Activated T-cell treated with anti-CD3 and anti-CD28 coated beads, Interleukin-2, amount 50 U/mL, for 72 hours (primary cell): ENCODE measurements at regions not wholly inside any gene's neighbourhood (a gene's known extent, or its start where the extent isn't known, plus 50 kb on each side); places are given as distances from the start of the nearest gene placed in this dataset.

Experiments
- ATAC-seq, 2 donors: fragments of 150-1000 bp; cut with Tn5 transposase; replicated peaks in 1 of 2; 2 replicates each; pipeline ENCODE4 v1.10.0; 2021; ENCODE audit warnings: moderate library complexity in 2 of 2, mild to moderate bottlenecking in 1 of 2
- DNase-seq, 2 donors: peaks; one replicate each; pipeline ENCODE4 v3.0.0; 2021 to 2022; ENCODE audit warnings: mixed read lengths in 1 of 2
- H3K27ac Mint-ChIP-seq: one replicate; pipeline ENCODE4 v1.8.0; 2022; ENCODE audit warnings: mild to moderate bottlenecking, moderate library complexity, mixed read lengths
- H3K27me3 Mint-ChIP-seq: one replicate; pipeline ENCODE4 v1.8.0; 2022; ENCODE audit warnings: low read depth, mixed read lengths
- H3K36me3 Mint-ChIP-seq, 2 donors: one replicate each; pipeline ENCODE4 v1.8.0; 2022; ENCODE audit warnings: mixed read lengths in 2 of 2, mild to moderate bottlenecking in 1 of 2; ENCODE audit not compliant: insufficient read depth in 2 of 2
- H3K4me1 Mint-ChIP-seq: one replicate; pipeline ENCODE4 v1.8.0; 2022; ENCODE audit warnings: low read depth, mixed read lengths
- H3K4me3 Mint-ChIP-seq, 2 donors: one replicate each; pipeline ENCODE4 v1.8.0; 2022; ENCODE audit warnings: mild to moderate bottlenecking in 2 of 2, mixed read lengths in 2 of 2, moderate library complexity in 2 of 2
- H3K9me3 Mint-ChIP-seq, 2 donors: one replicate each; pipeline ENCODE4 v1.8.0; 2022; ENCODE audit warnings: mixed read lengths in 2 of 2

DNA sequence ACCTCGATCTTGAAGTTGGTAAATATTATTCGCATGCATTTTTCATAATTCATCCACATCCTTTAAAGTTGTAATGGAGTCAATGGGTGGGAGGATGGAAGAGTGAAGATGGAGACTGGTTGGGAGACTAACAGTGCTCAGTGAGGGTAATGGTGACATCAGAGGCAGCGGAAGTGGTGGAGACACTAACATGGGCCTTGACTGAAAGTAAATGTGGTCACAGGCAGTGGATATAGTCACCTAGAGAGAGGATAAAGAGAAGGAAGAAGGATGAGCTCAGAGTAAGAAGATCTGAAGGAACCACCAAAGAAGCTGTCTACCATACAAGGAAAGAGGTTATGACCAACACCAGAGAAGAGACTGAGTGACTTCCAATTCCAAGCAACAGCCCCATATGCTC lies 281.6 kb upstream of the STT3B start:
- H3K36me3 Mint-ChIP-seq, result peaks cover 6 to 12% of the 10 kb centered on the region in 2 donors
- peaks cover 5% of the 10 kb centered on the region for H3K27me3 Mint-ChIP-seq
- peak overlapping the region; percentile 0 to 7 for H3K4me3 Mint-ChIP-seq
- peaks cover 82% of the 10 kb centered on the region for H3K4me1 Mint-ChIP-seq
- DNase-seq (peak in 1 of 2 donors; percentile 30), ATAC-seq (peak; percentile 8 to 20)
- H3K9me3 Mint-ChIP-seq, result peaks cover 5 to 13% of the 10 kb centered on the region in 2 donors
- peak overlapping the region; percentile 25 for H3K27ac Mint-ChIP-seq

- Mint-ChIP-seq H3K4me1 (peaks cover 76% of the 10 kb centered on the region), H3K36me3 (peaks cover 9 to 13% of the 10 kb centered on the region in 2 donors), H3K4me3 (peak overlapping the region; percentile 83 to 91), H3K27me3 (no peaks in the 10 kb centered on the region), H3K9me3 (peaks cover 5 to 15% of the 10 kb centered on the region in 2 donors), H3K27ac (peak overlapping the region; percentile 99)
- peak; percentile 66 to 72 for ATAC-seq
- DNase-seq, result peak; percentile 55 to 56
Observed at GRCh38 chr3:31252216-31253185, 280.2 kb upstream of the STT3B start.

- peak; percentile 60 to 67 for ATAC-seq
- peaks cover 5 to 15% of the 10 kb centered on the region in 2 donors for H3K9me3 Mint-ChIP-seq
Observed at GRCh38 chr3:31253782-31254181, 278.9 kb upstream of the STT3B start.

DNA sequence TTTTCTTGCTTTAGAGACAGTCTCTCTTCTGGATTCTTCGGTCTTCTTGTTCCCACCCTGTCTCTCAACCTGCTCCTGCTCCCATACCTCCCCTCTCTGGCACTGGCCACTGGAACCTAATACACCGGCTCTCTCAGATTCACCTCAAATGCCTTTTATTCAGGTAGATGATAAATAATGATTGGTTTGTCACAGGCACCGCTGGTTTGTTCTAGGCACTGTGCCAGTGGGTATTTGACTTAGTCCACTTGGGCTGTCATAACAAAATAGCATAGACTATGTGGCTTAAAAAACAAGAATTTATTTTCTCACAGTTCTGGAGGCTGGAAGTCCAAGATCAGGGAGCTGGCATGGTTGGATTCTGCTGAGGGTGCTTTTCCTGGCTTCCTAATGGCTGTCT lies 278.2 kb upstream of the STT3B start:
- Mint-ChIP-seq H3K4me3 (peak overlapping the region; percentile 44 to 91), H3K27me3 (no peaks in the 10 kb centered on the region), H3K4me1 (peaks cover 57% of the 10 kb centered on the region), H3K36me3 (peaks cover 13% of the 10 kb centered on the region in 2 donors), H3K9me3 (peaks cover 5 to 17% of the 10 kb centered on the region in 2 donors), H3K27ac (peak overlapping the region; percentile 99)
- no peak for ATAC-seq
- DNase-seq, result no peak

More at GRCh38 chr3:31253782-31254181, 278.9 kb upstream of the STT3B start:
- peaks cover 9 to 13% of the 10 kb centered on the region in 2 donors for H3K36me3 Mint-ChIP-seq
- H3K4me1 Mint-ChIP-seq, result peaks cover 64% of the 10 kb centered on the region
- H3K27me3 Mint-ChIP-seq, result no peaks in the 10 kb centered on the region
- DNase-seq, result peak; percentile 55 to 68
- peak overlapping the region; percentile 83 to 91 for H3K4me3 Mint-ChIP-seq
- peak overlapping the region; percentile 99 for H3K27ac Mint-ChIP-seq

DNA sequence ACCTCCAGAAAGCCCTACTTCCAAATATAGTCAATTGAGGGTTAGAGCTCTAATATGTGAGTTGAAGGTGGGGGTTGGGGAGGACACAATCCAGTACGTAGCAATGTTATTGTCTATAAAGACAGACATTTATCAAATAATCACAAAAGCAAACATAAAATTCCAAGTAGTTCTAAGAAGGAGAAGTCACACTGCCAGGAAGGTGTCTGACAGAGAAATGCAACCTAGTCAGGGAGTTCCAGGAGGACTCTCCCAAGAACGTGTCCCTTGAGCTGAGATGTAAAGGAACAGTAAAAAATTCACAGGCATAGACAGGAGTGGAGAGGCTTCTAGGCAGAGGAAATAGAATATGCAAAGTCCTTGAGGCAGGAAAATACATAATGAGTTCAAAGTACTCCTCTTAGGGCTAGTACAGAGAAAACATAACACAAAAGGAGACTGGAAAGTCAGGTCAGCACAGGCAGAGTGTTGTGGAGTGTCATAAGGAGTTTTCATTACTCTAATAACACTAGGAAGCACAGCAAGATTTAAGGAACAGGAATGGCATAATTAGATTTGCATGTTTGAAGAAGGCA lies 277.6 kb upstream of the STT3B start:
- Mint-ChIP-seq H3K4me3 (no peak overlapping the region), H3K27me3 (no peaks in the 10 kb centered on the region), H3K27ac (no peak overlapping the region), H3K9me3 (peaks cover 5 to 15% of the 10 kb centered on the region in 2 donors), H3K4me1 (peaks cover 51% of the 10 kb centered on the region), H3K36me3 (peaks cover 13% of the 10 kb centered on the region in 2 donors)
- ATAC-seq (no peak), DNase-seq (no peak)

- DNase-seq (no peak), ATAC-seq (no peak)
- H3K4me3 Mint-ChIP-seq, result no peak overlapping the region
- H3K4me1 Mint-ChIP-seq, result no peaks in the 10 kb centered on the region
- no peak overlapping the region for H3K27ac Mint-ChIP-seq
- H3K9me3 Mint-ChIP-seq, result peaks cover 2 to 4% of the 10 kb centered on the region in 2 donors
- H3K27me3 Mint-ChIP-seq, result no peaks in the 10 kb centered on the region
- H3K36me3 Mint-ChIP-seq, result peaks cover 0 to 15% of the 10 kb centered on the region in 2 donors
Observed at GRCh38 chr3:31262201-31262600, 270.5 kb upstream of the STT3B start.

- no peak for DNase-seq
- Mint-ChIP-seq H3K27ac (no peak overlapping the region), H3K4me1 (peaks cover 7% of the 10 kb centered on the region), H3K9me3 (peaks cover 2 to 4% of the 10 kb centered on the region in 2 donors), H3K4me3 (no peak overlapping the region), H3K27me3 (no peaks in the 10 kb centered on the region), H3K36me3 (peaks cover 0 to 16% of the 10 kb centered on the region in 2 donors)
- ATAC-seq, result no peak
Observed at GRCh38 chr3:31263897-31264296, 268.8 kb upstream of the STT3B start.

- Mint-ChIP-seq H3K27ac (no peak overlapping the region), H3K9me3 (peaks cover 0 to 1% of the 10 kb centered on the region in 2 donors), H3K4me3 (no peak overlapping the region), H3K4me1 (peaks cover 11% of the 10 kb centered on the region), H3K36me3 (peaks cover 0 to 2% of the 10 kb centered on the region in 2 donors), H3K27me3 (no peaks in the 10 kb centered on the region)
- DNase-seq (no peak), ATAC-seq (no peak)
Observed at GRCh38 chr3:31265646-31266428, 266.9 kb upstream of the STT3B start.

DNA sequence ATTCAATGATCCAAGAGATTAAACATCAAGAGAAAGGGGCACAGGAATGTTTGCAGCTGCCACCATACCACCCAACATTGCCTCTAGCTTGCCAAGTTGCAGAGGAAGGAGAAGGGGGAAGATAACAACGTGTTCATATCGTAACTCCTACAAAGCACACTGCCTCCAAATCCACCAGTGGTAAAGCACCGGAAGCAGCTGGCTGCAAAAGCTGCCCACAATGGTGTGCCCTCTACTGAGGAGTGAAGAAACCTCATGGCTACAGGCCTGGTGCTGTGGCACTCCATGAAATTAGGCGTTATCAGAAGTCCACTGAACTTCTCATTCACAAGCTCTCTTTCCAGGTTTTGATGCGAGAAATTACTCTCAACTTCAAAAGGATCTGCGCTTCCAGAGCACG lies 263.9 kb upstream of the STT3B start:
- peaks cover 6% of the 10 kb centered on the region for H3K27me3 Mint-ChIP-seq
- H3K9me3 Mint-ChIP-seq, result no peaks in the 10 kb centered on the region
- H3K36me3 Mint-ChIP-seq, result peaks cover 0 to 2% of the 10 kb centered on the region in 2 donors
- H3K4me1 Mint-ChIP-seq, result peaks cover 18% of the 10 kb centered on the region
- H3K4me3 Mint-ChIP-seq, result peak overlapping the region in 1 of 2 donors; percentile 16
- H3K27ac Mint-ChIP-seq, result no peak overlapping the region
- no peak for ATAC-seq
- no peak for DNase-seq

DNA sequence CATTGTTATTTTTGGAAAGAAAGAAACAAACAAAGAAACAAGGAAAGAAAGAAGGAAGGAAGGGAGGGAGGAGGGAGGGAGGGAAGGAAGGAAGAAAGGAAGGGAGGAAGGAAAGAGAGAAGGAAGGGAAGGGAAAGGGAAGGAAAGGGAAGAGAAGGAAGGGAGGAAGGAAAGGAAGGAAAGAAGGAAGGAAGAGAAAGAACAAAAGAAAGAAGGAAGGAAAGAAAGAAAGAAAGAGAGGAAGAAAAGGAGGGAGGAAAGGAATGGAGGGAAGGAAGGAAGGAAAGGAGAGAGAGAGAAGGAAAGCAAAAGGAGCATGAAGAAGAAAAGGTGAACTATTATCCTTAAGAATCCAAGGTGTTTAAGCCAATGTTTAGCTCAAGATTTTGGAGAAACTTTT lies 262.7 kb upstream of the STT3B start:
- Mint-ChIP-seq H3K36me3 (peaks cover 0 to 2% of the 10 kb centered on the region in 2 donors), H3K27me3 (peaks cover 6% of the 10 kb centered on the region), H3K27ac (no peak overlapping the region), H3K4me3 (no peak overlapping the region), H3K4me1 (peaks cover 18% of the 10 kb centered on the region), H3K9me3 (no peaks in the 10 kb centered on the region)
- DNase-seq, result no peak
- ATAC-seq, result no peak

DNA sequence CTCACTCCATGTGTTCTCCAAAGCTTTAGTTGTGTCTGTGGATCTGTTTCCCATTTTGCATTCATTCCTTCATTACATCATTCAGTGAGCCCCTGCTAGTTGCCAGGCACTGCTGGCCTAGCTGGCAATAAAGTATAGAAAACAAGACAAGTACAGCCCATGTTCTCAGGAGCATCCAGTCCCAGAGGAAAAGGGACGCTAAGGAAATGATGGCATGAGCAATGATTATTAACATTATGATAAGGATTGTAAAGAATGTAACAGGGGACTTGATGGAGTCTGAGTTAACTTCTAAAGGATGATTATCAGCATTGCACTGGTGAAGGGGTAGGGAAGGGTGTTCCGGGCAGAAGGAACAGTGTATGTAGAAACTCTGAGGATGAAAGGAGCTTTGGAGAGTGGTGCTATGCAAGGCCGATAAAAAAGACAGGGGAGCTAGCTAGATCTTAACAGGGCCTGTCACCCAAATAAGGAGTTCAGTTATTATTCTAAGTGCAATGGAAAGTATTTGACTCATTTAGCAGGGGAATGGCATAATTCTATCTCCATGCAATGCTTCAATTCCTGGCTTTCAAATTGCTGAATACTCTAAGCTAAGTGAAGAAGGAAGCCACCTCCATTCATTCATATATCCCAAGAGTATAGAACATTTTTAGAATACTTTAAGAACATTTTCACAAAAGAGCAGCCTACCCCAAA lies 258.2 kb upstream of the STT3B start:
- H3K4me3 Mint-ChIP-seq, result no peak overlapping the region
- H3K4me1 Mint-ChIP-seq, result peaks cover 16% of the 10 kb centered on the region
- no peaks in the 10 kb centered on the region for H3K9me3 Mint-ChIP-seq
- H3K27ac Mint-ChIP-seq, result no peak overlapping the region
- H3K27me3 Mint-ChIP-seq, result peaks cover 6% of the 10 kb centered on the region
- DNase-seq (no peak), ATAC-seq (no peak)
- H3K36me3 Mint-ChIP-seq, result no peaks in the 10 kb centered on the region

- DNase-seq, result no peak
- Mint-ChIP-seq H3K4me3 (no peak overlapping the region), H3K36me3 (no peaks in the 10 kb centered on the region), H3K9me3 (no peaks in the 10 kb centered on the region), H3K4me1 (peaks cover 16% of the 10 kb centered on the region), H3K27ac (no peak overlapping the region), H3K27me3 (peaks cover 6% of the 10 kb centered on the region)
- no peak for ATAC-seq
Observed at GRCh38 chr3:31275038-31275572, 257.6 kb upstream of the STT3B start.
